Fibroblast of mammary gland (primary cell): ENCODE measurements at regions not wholly inside any gene's neighbourhood (a gene's known extent, or its start where the extent isn't known, plus 50 kb on each side); places are given as distances from the start of the nearest gene placed in this dataset.

ENCODE experiments used
- DNase-seq: peaks from one replicate; pipeline ENCODE4 v3.0.0-alpha.2; 2010; ENCODE audit warnings: low read depth
- H3K4me3 ChIP-seq: 2 replicates; pipeline ENCODE4 v1.5.1; 2011; ENCODE audit warnings: low read depth, mild to moderate bottlenecking, low read length, moderate library complexity; ENCODE audit not compliant: control insufficient read depth
- TF ChIP-seq, protein P1 (sequence below): conservative IDR thresholded peaks from 2 replicates; pipeline ENCODE4 v1.5.1; 2011; ENCODE audit warnings: low read depth, low read length, inconsistent platforms; ENCODE audit not compliant: control insufficient read depth, insufficient read depth

- peak; percentile 75 for DNase-seq
- H3K4me3 ChIP-seq, result no peak overlapping the region
- TF ChIP-seq, protein P1, sequence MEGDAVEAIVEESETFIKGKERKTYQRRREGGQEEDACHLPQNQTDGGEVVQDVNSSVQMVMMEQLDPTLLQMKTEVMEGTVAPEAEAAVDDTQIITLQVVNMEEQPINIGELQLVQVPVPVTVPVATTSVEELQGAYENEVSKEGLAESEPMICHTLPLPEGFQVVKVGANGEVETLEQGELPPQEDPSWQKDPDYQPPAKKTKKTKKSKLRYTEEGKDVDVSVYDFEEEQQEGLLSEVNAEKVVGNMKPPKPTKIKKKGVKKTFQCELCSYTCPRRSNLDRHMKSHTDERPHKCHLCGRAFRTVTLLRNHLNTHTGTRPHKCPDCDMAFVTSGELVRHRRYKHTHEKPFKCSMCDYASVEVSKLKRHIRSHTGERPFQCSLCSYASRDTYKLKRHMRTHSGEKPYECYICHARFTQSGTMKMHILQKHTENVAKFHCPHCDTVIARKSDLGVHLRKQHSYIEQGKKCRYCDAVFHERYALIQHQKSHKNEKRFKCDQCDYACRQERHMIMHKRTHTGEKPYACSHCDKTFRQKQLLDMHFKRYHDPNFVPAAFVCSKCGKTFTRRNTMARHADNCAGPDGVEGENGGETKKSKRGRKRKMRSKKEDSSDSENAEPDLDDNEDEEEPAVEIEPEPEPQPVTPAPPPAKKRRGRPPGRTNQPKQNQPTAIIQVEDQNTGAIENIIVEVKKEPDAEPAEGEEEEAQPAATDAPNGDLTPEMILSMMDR, result no peak
Observed at GRCh38 chr4:176548571-176548970, 228.8 kb downstream of the SPCS3 start.

GRCh38 chr4:176549161-176549865, 229.5 kb downstream of the SPCS3 start:
- TF ChIP-seq, protein P1, result no peak
- DNase-seq, result peak; percentile 73
- no peak overlapping the region for H3K4me3 ChIP-seq

GRCh38 chr4:176558661-176559060, 234.1 kb downstream of the VEGFC start:
- no peak for DNase-seq
- H3K4me3 ChIP-seq, result no peak overlapping the region
- TF ChIP-seq, protein P1, result no peak

DNA sequence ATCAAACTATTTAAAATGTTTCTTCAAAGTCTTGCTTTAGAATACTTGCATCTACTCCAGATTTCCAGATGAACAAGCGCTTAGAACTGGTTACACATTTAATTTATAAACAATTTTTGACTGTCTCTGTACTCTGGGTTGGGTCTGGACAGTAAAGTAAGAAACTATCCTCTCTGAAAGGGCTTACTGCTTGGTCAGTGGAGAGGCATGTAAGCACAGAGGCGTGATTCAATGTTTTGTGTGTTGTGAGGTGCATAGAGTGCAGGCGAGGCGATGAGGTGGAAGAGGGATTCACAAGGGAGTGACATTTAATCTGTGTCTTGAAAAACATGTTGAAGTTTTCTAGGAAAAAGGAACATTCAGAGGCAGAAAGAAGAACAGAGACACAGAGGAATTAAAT, 231.4 kb downstream of the VEGFC start:
- H3K4me3 ChIP-seq, result no peak overlapping the region
- no peak for DNase-seq
- TF ChIP-seq, protein P1, result no peak

DNA sequence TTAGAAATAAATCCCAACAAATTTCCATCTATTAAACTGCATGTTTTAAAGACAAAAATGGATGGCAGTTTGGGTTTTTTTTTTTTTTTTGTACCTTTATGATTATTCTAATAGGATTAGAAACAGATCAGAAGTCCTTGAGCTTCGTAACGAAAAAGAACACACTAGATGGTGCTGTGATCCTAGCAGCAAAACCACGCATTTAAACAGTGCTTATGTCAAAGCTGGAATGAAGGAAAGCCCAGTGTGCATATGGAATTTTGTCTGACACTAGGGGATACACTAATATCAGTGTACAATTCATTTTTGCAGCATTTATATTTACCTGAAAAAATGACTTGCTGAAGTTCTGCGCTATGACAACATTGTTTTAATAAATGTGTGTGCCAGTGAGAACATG, 229.1 kb downstream of the VEGFC start:
- TF ChIP-seq, protein P1, result peak; percentile 47
- no peak overlapping the region for H3K4me3 ChIP-seq
- DNase-seq, result peak; percentile 76

GRCh38 chr4:176565049-176565448, 227.7 kb downstream of the VEGFC start:
- TF ChIP-seq, protein P1, result no peak
- DNase-seq, result peak; percentile 43

DNA sequence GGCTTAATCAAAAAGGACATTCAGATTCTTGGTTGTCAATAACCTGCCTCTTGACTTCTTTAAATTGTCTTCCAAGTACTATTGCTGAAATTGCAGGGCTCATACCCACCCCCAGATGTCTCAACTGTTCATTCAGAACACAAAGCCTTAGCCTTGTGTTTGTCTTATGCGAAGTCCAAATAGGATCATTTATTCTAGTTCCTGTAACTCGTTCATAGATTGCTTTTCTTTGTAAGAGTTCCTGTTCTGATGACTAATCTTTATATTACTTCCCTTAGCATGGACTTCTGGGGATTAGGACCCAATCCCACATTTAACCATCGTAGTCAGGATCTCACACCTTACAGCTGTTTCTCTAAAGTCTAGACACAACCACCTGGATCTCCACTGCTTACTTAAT, 226.0 kb downstream of the VEGFC start:
- H3K4me3 ChIP-seq, result no peak overlapping the region
- TF ChIP-seq, protein P1, result no peak
- DNase-seq, result no peak

More at GRCh38 chr4:176565049-176565448, 227.7 kb downstream of the VEGFC start:
- no peak overlapping the region for H3K4me3 ChIP-seq
